ENCODE measurements at regions not wholly inside any gene's neighbourhood (a gene's known extent, or its start where the extent isn't known, plus 50 kb on each side); places are given as distances from the start of the nearest gene placed in this dataset.
"Not testable (repeated sequence)": the region's sequence is repeated elsewhere in the genome, so short reads cannot be mapped to it uniquely, and the experiment has no call there.

- DNase-seq: peak in 1 of 5 donors; percentile 27
Measured at GRCh38 chr6:155628306-155628705, 172.7 kb upstream of the NOX3 start.

- not testable (repeated sequence) for DNase-seq
Measured at GRCh38 chr6:155627722-155628212, 172.1 kb upstream of the NOX3 start.

GRCh38 chr6:155623450-155624178, 168.0 kb upstream of the NOX3 start:
- DNase-seq: no peak

- no peak for DNase-seq
Measured at GRCh38 chr6:155614606-155615005, 159.0 kb upstream of the NOX3 start.

- no peak for DNase-seq
Measured at GRCh38 chr6:155611742-155612141, 156.1 kb upstream of the NOX3 start.

GRCh38 chr6:155604991-155605390, 149.4 kb upstream of the NOX3 start:
- no peak for DNase-seq

- no peak for DNase-seq
Measured at GRCh38 chr6:155599561-155599960, 143.9 kb upstream of the NOX3 start.

- DNase-seq: no peak
Measured at GRCh38 chr6:155599160-155599559, 143.5 kb upstream of the NOX3 start.

- DNase-seq: no peak
Measured at GRCh38 chr6:155595284-155595683, 139.6 kb upstream of the NOX3 start.

- DNase-seq: no peak
Measured at GRCh38 chr6:155591741-155592140, 136.1 kb upstream of the NOX3 start.

- DNase-seq: no peak
Measured at GRCh38 chr6:155589190-155589589, 133.6 kb upstream of the NOX3 start.

GRCh38 chr6:155587817-155588216, 132.2 kb upstream of the NOX3 start:
- DNase-seq: no peak

- no peak for DNase-seq
Measured at GRCh38 chr6:155586090-155586489, 130.5 kb upstream of the NOX3 start.

- DNase-seq: no peak
Measured at GRCh38 chr6:155584006-155584405, 128.4 kb upstream of the NOX3 start.

GRCh38 chr6:155582016-155582991, 126.7 kb upstream of the NOX3 start:
- no peak for DNase-seq

- DNase-seq: no peak
Measured at GRCh38 chr6:155580904-155581303, 125.3 kb upstream of the NOX3 start.

- DNase-seq: no peak
Measured at GRCh38 chr6:155578251-155578650, 122.6 kb upstream of the NOX3 start.

GRCh38 chr6:155561966-155562364, 106.3 kb upstream of the NOX3 start:
- DNase-seq: no peak

- no peak for DNase-seq
Measured at GRCh38 chr6:155561257-155561965, 105.8 kb upstream of the NOX3 start.

GRCh38 chr6:155549928-155550327, 94.3 kb upstream of the NOX3 start:
- DNase-seq: no peak

- DNase-seq: no peak
Measured at GRCh38 chr6:155549028-155549798, 93.6 kb upstream of the NOX3 start.

- no peak for DNase-seq
Measured at GRCh38 chr6:155548576-155548975, 92.9 kb upstream of the NOX3 start.
